Activated T-helper 9 cell treated with anti-CD3 and anti-CD28 coated beads, Interleukin-2, amount 50 U/mL, for 16 hours (primary cell): ENCODE measurements at regions not wholly inside any gene's neighbourhood (a gene's known extent, or its start where the extent isn't known, plus 50 kb on each side); places are given as distances from the start of the nearest gene placed in this dataset.
"Not testable (repeated sequence)": the region's sequence is repeated elsewhere in the genome, so short reads cannot be mapped to it uniquely, and the experiment has no call there.

ENCODE experiments used
- DNase-seq: peaks from one replicate; pipeline ENCODE4 v3.0.0-alpha.2; 2020; ENCODE audit warnings: low read depth

GRCh38 chr13:50130123-50130946 is 115.1 kb downstream of the KCNRG start:
- DNase-seq = peak; percentile 16

- peak; percentile 8 for DNase-seq
These were observed 117.0 kb downstream of the KCNRG start for GRCh38 chr13:50131920-50132903.

GRCh38 chr13:50132904-50133357 is 117.7 kb downstream of the KCNRG start:
- DNase-seq = no peak

- no peak for DNase-seq
These were observed 118.2 kb downstream of the KCNRG start for GRCh38 chr13:50133358-50133953.

GRCh38 chr13:50136226-50136625 is 121.0 kb downstream of the KCNRG start:
- DNase-seq = no peak

- no peak for DNase-seq
These were observed 121.4 kb downstream of the KCNRG start for GRCh38 chr13:50136678-50137077.

GRCh38 chr13:50139435-50139934 is 124.2 kb downstream of the KCNRG start:
- not testable (repeated sequence) for DNase-seq

- DNase-seq = no peak
These were observed 124.9 kb downstream of the KCNRG start for GRCh38 chr13:50140153-50140552.

- DNase-seq = no peak
These were observed 125.5 kb downstream of the KCNRG start for GRCh38 chr13:50140581-50141374.

GRCh38 chr13:50141375-50141975 is 126.2 kb downstream of the KCNRG start:
- no peak for DNase-seq

GRCh38 chr13:50144246-50145160 is 129.3 kb downstream of the KCNRG start:
- DNase-seq = no peak

GRCh38 chr13:50149214-50149613 is 134.0 kb downstream of the KCNRG start:
- DNase-seq = no peak

GRCh38 chr13:50149932-50150331 is 134.7 kb downstream of the KCNRG start:
- no peak for DNase-seq

GRCh38 chr13:50152224-50152623 is 137.0 kb downstream of the KCNRG start:
- DNase-seq = no peak

GRCh38 chr13:50152655-50153309 is 137.5 kb downstream of the KCNRG start:
- no peak for DNase-seq

GRCh38 chr13:50153401-50153800 is 138.2 kb downstream of the KCNRG start:
- no peak for DNase-seq

GRCh38 chr13:50153876-50154275 is 138.6 kb downstream of the KCNRG start:
- DNase-seq = no peak

GRCh38 chr13:50154697-50155096 is 139.5 kb downstream of the KCNRG start:
- DNase-seq = no peak

GRCh38 chr13:50156140-50156539 is 140.9 kb downstream of the KCNRG start:
- no peak for DNase-seq
